NT2/D1 (cell line): ENCODE measurements at regions not wholly inside any gene's neighbourhood (a gene's known extent, or its start where the extent isn't known, plus 50 kb on each side); places are given as distances from the start of the nearest gene placed in this dataset.

Source experiments
- YY1 ChIP-seq: IDR thresholded peaks from 2 replicates; pipeline ENCODE4 v1.6.1; 2011; ENCODE audit not compliant: insufficient read length, insufficient read depth
- ZNF274 ChIP-seq: IDR thresholded peaks from 2 replicates; pipeline ENCODE4 v1.6.1; 2011; ENCODE audit warnings: mild to moderate bottlenecking, low read depth, low read length

- no peak for TF ChIP-seq YY1
- no peak for TF ChIP-seq ZNF274
Observed at GRCh38 chr1:215433237-215433636, 133.9 kb upstream of the KCTD3 start.
